ENCODE measurements at regions not wholly inside any gene's neighbourhood (a gene's known extent, or its start where the extent isn't known, plus 50 kb on each side); places are given as distances from the start of the nearest gene placed in this dataset.

DNA sequence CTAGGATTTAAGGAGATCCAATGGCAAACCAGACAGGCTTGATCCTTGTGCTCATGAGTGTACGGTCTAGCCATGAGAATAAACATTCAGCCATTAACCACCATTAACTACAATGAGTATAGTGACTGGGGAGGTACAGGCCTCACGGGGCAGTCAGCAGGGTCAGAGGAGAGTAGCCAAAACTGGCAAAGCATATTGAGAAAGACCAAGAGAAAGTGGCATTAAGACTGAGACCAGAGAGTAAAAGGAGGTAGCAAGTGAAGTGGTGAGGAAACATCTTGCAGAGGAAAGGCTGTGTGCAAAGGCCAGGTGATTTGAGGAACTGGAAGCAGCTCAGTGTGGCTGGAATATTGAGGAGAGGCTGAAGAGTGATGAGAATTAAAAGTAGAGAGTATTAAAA lies 407.2 kb upstream of the LMCD1 start:
- H3K4me1 ChIP-seq (ENCODE audit: control insufficient read depth, insufficient read depth, low read length): no peaks in the 10 kb centered on the region
- in situ Hi-C loops (cut with MboI; ENCODE audit: low sequenced_read_pairs): no loop called here
- dilution Hi-C loops (cut with HindIII; ENCODE audit: low sequenced_read_pairs, unreplicated experiment): no loop called here

More for the DNA sequence above, 407.2 kb upstream of the LMCD1 start:
- Histone ChIP-seq H3K9me3 (ENCODE audit: control insufficient read depth, insufficient read depth, low read length) (peaks cover 6% of the 10 kb centered on the region), H3K9me1 (ENCODE audit: insufficient read depth, low read length) (no peaks in the 10 kb centered on the region), H3K56ac (ENCODE audit: extremely low read depth, insufficient read depth, low read length) (no peak overlapping the region), H2BK120ac (ENCODE audit: low read depth, low read length) (no peak overlapping the region), H2BK20ac (ENCODE audit: low read depth, low read length) (no peak overlapping the region), H2BK5ac (ENCODE audit: low read depth, low read length, poor library complexity, severe bottlenecking) (no peak overlapping the region), H4K5ac (ENCODE audit: low read depth, low read length) (no peak overlapping the region), H3K9ac (ENCODE audit: low read depth, low read length) (no peak overlapping the region), H3K4me2 (ENCODE audit: low read depth, low read length) (no peak overlapping the region), H3K36me3 (ENCODE audit: control insufficient read depth, insufficient read depth, low read length) (no peaks in the 10 kb centered on the region), H3K14ac (replicated peaks; ENCODE audit: low read depth, low read length) (no peak overlapping the region), H3K23ac (ENCODE audit: low read depth, low read length) (no peak overlapping the region), H3K4ac (ENCODE audit: low read depth, low read length) (no peak overlapping the region), H3K18ac (ENCODE audit: low read depth, low read length) (no peak overlapping the region), H4K91ac (ENCODE audit: insufficient read depth, low read depth, low read length) (no peak overlapping the region), H4K8ac (ENCODE audit: low read depth in 2 of 2, low read length in 2 of 2) (no peak overlapping the region), H2AK5ac (ENCODE audit: low read depth, low read length) (no peak overlapping the region), H3K79me1 (ENCODE audit: low read depth in 1 of 2, low read length in 2 of 2) (no peaks in the 10 kb centered on the region), H4K20me1 (ENCODE audit: insufficient read depth, low read length) (no peaks in the 10 kb centered on the region), H2AFZ (replicated peaks; ENCODE audit: low read length, poor library complexity) (no peak overlapping the region), H3K27ac (ENCODE audit: insufficient read depth, low read length) (no peak overlapping the region), H3K4me3 (ENCODE audit: insufficient read depth, low read depth, low read length) (no peak overlapping the region), H2AK9ac (replicated peaks; ENCODE audit: low read depth, low read length, poor library complexity) (no peak overlapping the region), H3K27me3 (ENCODE audit: control insufficient read depth, insufficient read depth, low read length) (no peaks in the 10 kb centered on the region), H2BK15ac (ENCODE audit: low read depth, low read length) (no peak overlapping the region)
- intact Hi-C loops (cut with micrococcal nuclease): no loop called here
- DNase-seq: no peak
- ChIA-PET POLR2A (ENCODE audit: unreplicated experiment) (no interaction called here), CTCF (interaction anchor here (0.6 to 0.8 kb wide), 2 partner anchors 9 to 144 kb away, joined by 4 read pairs; no protein-coding TSS in a partner anchor)
- TF ChIP-seq SMC3 (IDR thresholded peaks at IDR 0.05; ENCODE audit: low read depth, low read length): no peak
- TF ChIP-seq POLR2A (IDR thresholded peaks at IDR 0.05; ENCODE audit: low read depth, low read length): no peak
- TF ChIP-seq MAFK (IDR thresholded peaks at IDR 0.05; ENCODE audit: low read depth, low read length): no peak
- TF ChIP-seq MAZ (IDR thresholded peaks at IDR 0.05; ENCODE audit: borderline replicate concordance, low read depth, low read length): no peak
- no peak for TF ChIP-seq BHLHE40 (IDR thresholded peaks at IDR 0.05; ENCODE audit: low read depth, low read length)
- TF ChIP-seq CHD1 (IDR thresholded peaks at IDR 0.05; ENCODE audit: low read depth, low read length): no peak
- TF ChIP-seq RAD21 (IDR thresholded peaks at IDR 0.05; ENCODE audit: low read length): no peak
- TF ChIP-seq ELK1 (IDR thresholded peaks at IDR 0.05; ENCODE audit: borderline replicate concordance, low read depth, low read length): no peak
- TF ChIP-seq NFE2L2 (IDR thresholded peaks at IDR 0.05; ENCODE audit: low read depth, low read length): no peak
- TF ChIP-seq RFX5 (IDR thresholded peaks at IDR 0.05; ENCODE audit: low read depth, low read length): no peak
- TF ChIP-seq CEBPB (IDR thresholded peaks at IDR 0.05; ENCODE audit: low read depth, low read length): no peak
- TF ChIP-seq CTCF (conservative IDR thresholded peaks at IDR 0.05; ENCODE audit: low read depth, low read length): no peak
- no peak for TF ChIP-seq USF2 (IDR thresholded peaks at IDR 0.05; ENCODE audit: low read depth, low read length)
- BruUV-seq (replicated peaks): no TSS peak
- ATAC-seq (ENCODE audit: low read depth): no peak
- WGBS, 2 experiments (ENCODE audit: extremely low coverage in 2 of 2, insufficient read length in 1 of 2): no CpG with 5 or more reads among the region's 2 CpGs

Data from IMR-90 (cell line).